ENCODE measurements at regions not wholly inside any gene's neighbourhood (a gene's known extent, or its start where the extent isn't known, plus 50 kb on each side); places are given as distances from the start of the nearest gene placed in this dataset.
"Not testable (repeated sequence)": the region's sequence is repeated elsewhere in the genome, so short reads cannot be mapped to it uniquely, and the experiment has no call there.

- Histone ChIP-seq H3K9me3 (ENCODE audit: control insufficient read depth, low read length) (no peaks in the 10 kb centered on the region), H3K4me1 (ENCODE audit: control insufficient read depth, insufficient read depth, low read length, poor library complexity, severe bottlenecking) (no peaks in the 10 kb centered on the region), H3K36me3 (ENCODE audit: control insufficient read depth, insufficient read depth, low read length) (no peaks in the 10 kb centered on the region), H3K27ac (ENCODE audit: low read depth, low read length, severe bottlenecking) (no peak overlapping the region), H3K4me3 (ENCODE audit: extremely low read depth, insufficient read depth, low read length, poor library complexity, severe bottlenecking) (no peak overlapping the region)
- WGBS, 2 experiments (ENCODE audit: insufficient coverage in 2 of 2), result 75 to 80% methylated on average over 1 to 3 of the region's 3 CpGs
These were observed 807.1 kb upstream of the AMELY start for GRCh38 chrY:7718626-7719025.

- Histone ChIP-seq H3K4me1 (ENCODE audit: control insufficient read depth, insufficient read depth, low read length, poor library complexity, severe bottlenecking) (no peaks in the 10 kb centered on the region), H3K4me3 (ENCODE audit: extremely low read depth, insufficient read depth, low read length, poor library complexity, severe bottlenecking) (no peak overlapping the region), H3K9me3 (ENCODE audit: control insufficient read depth, low read length) (no peaks in the 10 kb centered on the region), H3K36me3 (ENCODE audit: control insufficient read depth, insufficient read depth, low read length) (no peaks in the 10 kb centered on the region), H3K27ac (ENCODE audit: low read depth, low read length, severe bottlenecking) (no peak overlapping the region)
- no CpG with 5 or more reads among the region's 2 CpGs for WGBS, 2 experiments (ENCODE audit: insufficient coverage in 2 of 2)
These were observed 806.6 kb upstream of the AMELY start for GRCh38 chrY:7718126-7718525.

GRCh38 chrY:7714426-7714825 lies 802.9 kb upstream of the AMELY start:
- no CpG with 5 or more reads among the region's 2 CpGs for WGBS, 2 experiments (ENCODE audit: insufficient coverage in 2 of 2)
- H3K36me3 ChIP-seq (ENCODE audit: control insufficient read depth, insufficient read depth, low read length), result no peaks in the 10 kb centered on the region
- no peak overlapping the region for H3K4me3 ChIP-seq (ENCODE audit: extremely low read depth, insufficient read depth, low read length, poor library complexity, severe bottlenecking)
- H3K4me1 ChIP-seq (ENCODE audit: control insufficient read depth, insufficient read depth, low read length, poor library complexity, severe bottlenecking), result no peaks in the 10 kb centered on the region
- H3K9me3 ChIP-seq (ENCODE audit: control insufficient read depth, low read length), result no peaks in the 10 kb centered on the region
- H3K27ac ChIP-seq (ENCODE audit: low read depth, low read length, severe bottlenecking), result no peak overlapping the region

- not testable (repeated sequence) for H3K27ac ChIP-seq (ENCODE audit: low read depth, low read length, severe bottlenecking); H3K9me3 ChIP-seq (ENCODE audit: control insufficient read depth, low read length); H3K36me3 ChIP-seq (ENCODE audit: control insufficient read depth, insufficient read depth, low read length); H3K4me3 ChIP-seq (ENCODE audit: extremely low read depth, insufficient read depth, low read length, poor library complexity, severe bottlenecking); H3K4me1 ChIP-seq (ENCODE audit: control insufficient read depth, insufficient read depth, low read length, poor library complexity, severe bottlenecking)
- WGBS, 2 experiments (ENCODE audit: insufficient coverage in 2 of 2), result 80% methylated on average over 1 of the region's 3 CpGs; no CpG with 5 or more reads in 1 of the 2 experiments
These were observed 802.2 kb upstream of the AMELY start for GRCh38 chrY:7713738-7714137.

- no CpG with 5 or more reads among the region's 3 CpGs for WGBS, 2 experiments (ENCODE audit: insufficient coverage in 2 of 2)
- Histone ChIP-seq H3K9me3 (ENCODE audit: control insufficient read depth, low read length) (no peaks in the 10 kb centered on the region), H3K4me1 (ENCODE audit: control insufficient read depth, insufficient read depth, low read length, poor library complexity, severe bottlenecking) (no peaks in the 10 kb centered on the region), H3K4me3 (ENCODE audit: extremely low read depth, insufficient read depth, low read length, poor library complexity, severe bottlenecking) (no peak overlapping the region), H3K27ac (ENCODE audit: low read depth, low read length, severe bottlenecking) (no peak overlapping the region), H3K36me3 (ENCODE audit: control insufficient read depth, insufficient read depth, low read length) (no peaks in the 10 kb centered on the region)
These were observed 800.7 kb upstream of the AMELY start for GRCh38 chrY:7712289-7712688.

- 93 to 94% methylated on average over 2 to 3 of the region's 5 CpGs for WGBS, 2 experiments (ENCODE audit: insufficient coverage in 2 of 2)
- H3K27ac ChIP-seq (ENCODE audit: low read depth, low read length, severe bottlenecking), result no peak overlapping the region
- no peaks in the 10 kb centered on the region for H3K4me1 ChIP-seq (ENCODE audit: control insufficient read depth, insufficient read depth, low read length, poor library complexity, severe bottlenecking)
- no peaks in the 10 kb centered on the region for H3K36me3 ChIP-seq (ENCODE audit: control insufficient read depth, insufficient read depth, low read length)
- H3K9me3 ChIP-seq (ENCODE audit: control insufficient read depth, low read length), result no peaks in the 10 kb centered on the region
- no peak overlapping the region for H3K4me3 ChIP-seq (ENCODE audit: extremely low read depth, insufficient read depth, low read length, poor library complexity, severe bottlenecking)
These were observed 792.1 kb upstream of the AMELY start for GRCh38 chrY:7703578-7704140.

- H3K4me1 ChIP-seq (ENCODE audit: control insufficient read depth, insufficient read depth, low read length, poor library complexity, severe bottlenecking), result no peaks in the 10 kb centered on the region
- H3K4me3 ChIP-seq (ENCODE audit: extremely low read depth, insufficient read depth, low read length, poor library complexity, severe bottlenecking), result no peak overlapping the region
- H3K27ac ChIP-seq (ENCODE audit: low read depth, low read length, severe bottlenecking), result no peak overlapping the region
- H3K36me3 ChIP-seq (ENCODE audit: control insufficient read depth, insufficient read depth, low read length), result no peaks in the 10 kb centered on the region
- H3K9me3 ChIP-seq (ENCODE audit: control insufficient read depth, low read length), result no peaks in the 10 kb centered on the region
These were observed 790.9 kb upstream of the AMELY start for GRCh38 chrY:7702481-7702880.

GRCh38 chrY:7701676-7702075 lies 790.1 kb upstream of the AMELY start:
- H3K4me1 ChIP-seq (ENCODE audit: control insufficient read depth, insufficient read depth, low read length, poor library complexity, severe bottlenecking), result no peaks in the 10 kb centered on the region
- 100% methylated on average over 1 of the region's 4 CpGs; no CpG with 5 or more reads in 1 of the 2 experiments for WGBS, 2 experiments (ENCODE audit: insufficient coverage in 2 of 2)
- no peak overlapping the region for H3K4me3 ChIP-seq (ENCODE audit: extremely low read depth, insufficient read depth, low read length, poor library complexity, severe bottlenecking)
- H3K9me3 ChIP-seq (ENCODE audit: control insufficient read depth, low read length), result no peaks in the 10 kb centered on the region
- H3K27ac ChIP-seq (ENCODE audit: low read depth, low read length, severe bottlenecking), result no peak overlapping the region
- H3K36me3 ChIP-seq (ENCODE audit: control insufficient read depth, insufficient read depth, low read length), result no peaks in the 10 kb centered on the region

GRCh38 chrY:7697506-7697905 lies 786.0 kb upstream of the AMELY start:
- no peaks in the 10 kb centered on the region for H3K4me1 ChIP-seq (ENCODE audit: control insufficient read depth, insufficient read depth, low read length, poor library complexity, severe bottlenecking)
- no peak overlapping the region for H3K4me3 ChIP-seq (ENCODE audit: extremely low read depth, insufficient read depth, low read length, poor library complexity, severe bottlenecking)
- WGBS, 2 experiments (ENCODE audit: insufficient coverage in 2 of 2), result no CpG with 5 or more reads among the region's 1 CpG
- no peak overlapping the region for H3K27ac ChIP-seq (ENCODE audit: low read depth, low read length, severe bottlenecking)
- H3K9me3 ChIP-seq (ENCODE audit: control insufficient read depth, low read length), result no peaks in the 10 kb centered on the region
- no peaks in the 10 kb centered on the region for H3K36me3 ChIP-seq (ENCODE audit: control insufficient read depth, insufficient read depth, low read length)

GRCh38 chrY:7692701-7693100 lies 781.1 kb upstream of the AMELY start:
- WGBS, 2 experiments (ENCODE audit: insufficient coverage in 2 of 2), result 100% methylated on average over 1 of the region's 1 CpG; no CpG with 5 or more reads in 1 of the 2 experiments
- Histone ChIP-seq H3K4me1 (ENCODE audit: control insufficient read depth, insufficient read depth, low read length, poor library complexity, severe bottlenecking) (no peaks in the 10 kb centered on the region), H3K9me3 (ENCODE audit: control insufficient read depth, low read length) (no peaks in the 10 kb centered on the region), H3K27ac (ENCODE audit: low read depth, low read length, severe bottlenecking) (no peak overlapping the region), H3K36me3 (ENCODE audit: control insufficient read depth, insufficient read depth, low read length) (no peaks in the 10 kb centered on the region), H3K4me3 (ENCODE audit: extremely low read depth, insufficient read depth, low read length, poor library complexity, severe bottlenecking) (no peak overlapping the region)

- Histone ChIP-seq H3K4me1 (ENCODE audit: control insufficient read depth, insufficient read depth, low read length, poor library complexity, severe bottlenecking) (peaks cover 8% of the 10 kb centered on the region), H3K9me3 (ENCODE audit: control insufficient read depth, low read length) (no peaks in the 10 kb centered on the region), H3K4me3 (ENCODE audit: extremely low read depth, insufficient read depth, low read length, poor library complexity, severe bottlenecking) (no peak overlapping the region), H3K27ac (ENCODE audit: low read depth, low read length, severe bottlenecking) (no peak overlapping the region), H3K36me3 (ENCODE audit: control insufficient read depth, insufficient read depth, low read length) (no peaks in the 10 kb centered on the region)
- WGBS, 2 experiments (ENCODE audit: insufficient coverage in 2 of 2), result 94% methylated on average over 2 of the region's 3 CpGs; no CpG with 5 or more reads in 1 of the 2 experiments
These were observed 775.5 kb upstream of the AMELY start for GRCh38 chrY:7687086-7687485.

All from mesodermal cell (in vitro differentiated cells).